Tibial nerve (tissue), 4 donors: ENCODE measurements at regions not wholly inside any gene's neighbourhood (a gene's known extent, or its start where the extent isn't known, plus 50 kb on each side); places are given as distances from the start of the nearest gene placed in this dataset.
A peak's percentile ranks its signal among the peaks of the same experiment; 100 is the strongest.

Experiments used
- EP300 ChIP-seq, 2 donors: sonication (generic); formaldehyde crosslinking; IDR thresholded peaks; one replicate each; pipeline ENCODE4 v1.6.1; 2017; ENCODE audit warnings: antibody characterized with exemption in 2 of 2, mild to moderate bottlenecking in 1 of 2
- POLR2A ChIP-seq, 2 donors: fragments of 450-650 bp; IDR thresholded peaks; one replicate each; pipeline ENCODE4 v1.6.1; 2017; ENCODE audit warnings: antibody characterized with exemption in 2 of 2, mild to moderate bottlenecking in 2 of 2, moderate library complexity in 2 of 2
- TF ChIP-seq, protein P1 (sequence below), 5 experiments: fragments of 200-600 bp in 3 of 5; fragments of 450-650 bp in 2 of 5; sonication (generic) in 3 of 5; IDR thresholded peaks; one replicate each; pipeline ENCODE4 v1.5.1; 2016 to 2019; ENCODE audit warnings: antibody characterized with exemption in 5 of 5, mild to moderate bottlenecking in 3 of 5, moderate library complexity in 2 of 5

DNA sequence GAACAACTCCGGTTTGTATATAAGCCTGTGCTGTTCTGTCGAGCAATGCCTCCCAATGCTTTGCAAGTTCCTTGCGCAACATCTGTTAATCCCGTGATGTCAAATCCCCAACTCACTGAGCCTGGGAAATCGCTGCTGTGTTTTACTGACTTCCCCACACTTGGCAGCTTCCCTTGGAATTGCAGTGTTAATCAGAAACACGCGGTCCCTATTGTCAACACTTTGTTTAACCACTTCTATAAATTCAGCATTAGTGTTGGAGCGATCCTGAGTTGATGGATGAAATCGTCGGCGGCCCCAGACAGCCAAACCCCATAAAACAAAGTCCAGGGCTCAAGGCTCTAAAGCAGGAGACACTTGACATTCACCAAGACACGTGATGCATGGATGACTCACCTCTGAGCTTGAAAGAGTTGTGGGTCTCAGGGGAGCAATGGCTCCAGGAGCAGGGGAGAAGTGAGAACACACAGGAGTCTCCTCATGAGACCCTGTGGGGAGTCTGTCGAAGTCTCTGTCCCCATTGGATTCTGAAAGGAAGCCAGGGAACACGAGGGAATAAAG is 555.3 kb downstream of the MIAT start:
- TF ChIP-seq, protein P1, sequence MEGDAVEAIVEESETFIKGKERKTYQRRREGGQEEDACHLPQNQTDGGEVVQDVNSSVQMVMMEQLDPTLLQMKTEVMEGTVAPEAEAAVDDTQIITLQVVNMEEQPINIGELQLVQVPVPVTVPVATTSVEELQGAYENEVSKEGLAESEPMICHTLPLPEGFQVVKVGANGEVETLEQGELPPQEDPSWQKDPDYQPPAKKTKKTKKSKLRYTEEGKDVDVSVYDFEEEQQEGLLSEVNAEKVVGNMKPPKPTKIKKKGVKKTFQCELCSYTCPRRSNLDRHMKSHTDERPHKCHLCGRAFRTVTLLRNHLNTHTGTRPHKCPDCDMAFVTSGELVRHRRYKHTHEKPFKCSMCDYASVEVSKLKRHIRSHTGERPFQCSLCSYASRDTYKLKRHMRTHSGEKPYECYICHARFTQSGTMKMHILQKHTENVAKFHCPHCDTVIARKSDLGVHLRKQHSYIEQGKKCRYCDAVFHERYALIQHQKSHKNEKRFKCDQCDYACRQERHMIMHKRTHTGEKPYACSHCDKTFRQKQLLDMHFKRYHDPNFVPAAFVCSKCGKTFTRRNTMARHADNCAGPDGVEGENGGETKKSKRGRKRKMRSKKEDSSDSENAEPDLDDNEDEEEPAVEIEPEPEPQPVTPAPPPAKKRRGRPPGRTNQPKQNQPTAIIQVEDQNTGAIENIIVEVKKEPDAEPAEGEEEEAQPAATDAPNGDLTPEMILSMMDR (IDR thresholded peaks at IDR 0.05), result no peak
- TF ChIP-seq POLR2A (IDR thresholded peaks at IDR 0.05) (no peak), EP300 (IDR thresholded peaks at IDR 0.05) (peak in 1 of 2 donors; percentile 95)
